ENCODE measurements at regions not wholly inside any gene's neighbourhood (a gene's known extent, or its start where the extent isn't known, plus 50 kb on each side); places are given as distances from the start of the nearest gene placed in this dataset.

DNA sequence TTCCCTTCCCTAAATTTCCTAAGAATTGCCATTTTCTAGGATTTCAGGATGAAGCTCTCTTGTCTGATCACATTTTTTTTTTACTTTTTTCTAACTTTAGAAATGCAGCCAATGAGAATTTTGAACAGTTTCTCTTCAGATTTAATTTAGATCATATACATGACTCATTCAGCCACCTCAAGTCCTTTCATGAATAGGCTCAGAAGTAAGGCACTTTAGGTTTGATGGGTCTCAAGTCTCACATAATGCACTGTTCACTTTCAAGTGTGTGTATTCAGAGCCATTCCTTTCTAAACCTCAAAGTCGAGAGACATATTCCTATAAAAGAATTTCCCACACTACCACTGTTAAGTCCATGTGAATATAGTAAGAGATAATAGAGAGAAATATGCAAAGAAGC, 614.1 kb upstream of the VRK2 start:
- no peak overlapping the region for H3K27ac ChIP-seq (ENCODE audit: insufficient read length, low read depth, low read length)
- H2AK5ac ChIP-seq (ENCODE audit: insufficient read length, low read length): no peak overlapping the region
- Mint-ChIP-seq H3K4me3 (no peak overlapping the region), H3K4me1 (no peaks in the 10 kb centered on the region), H3K27me3 (ENCODE audit: low read depth) (no peaks in the 10 kb centered on the region), H3K9me3 (no peaks in the 10 kb centered on the region), H3K36me3 (ENCODE audit: insufficient read depth in 1 of 3, low read depth in 3 of 3) (no peaks in the 10 kb centered on the region), H3K27ac (no peak overlapping the region; a peak in 1 of 7 replicates)
- no peak overlapping the region for H3K18ac ChIP-seq (ENCODE audit: insufficient read length, low read depth, low read length)
- H2BK20ac ChIP-seq (ENCODE audit: low read depth, low read length, poor library complexity, severe bottlenecking): no peak overlapping the region
- TF ChIP-seq CTCF (conservative IDR thresholded peaks at IDR 0.05): no peak
- no peak overlapping the region for H3T11ph ChIP-seq (ENCODE audit: low read length)
- H4K8ac ChIP-seq (replicated peaks; ENCODE audit: insufficient read length, low read depth, low read length): no peak overlapping the region
- no peak overlapping the region for H3K4me2 ChIP-seq (ENCODE audit: insufficient read depth, insufficient read length, low read length)
- H2BK5ac ChIP-seq (ENCODE audit: insufficient read length, low read length): no peak overlapping the region
- no peak overlapping the region for H3K23ac ChIP-seq (ENCODE audit: insufficient read length, low read depth, low read length)
- H3K23me2 ChIP-seq (ENCODE audit: insufficient read length, low read depth, low read length, poor library complexity, severe bottlenecking): no peaks in the 10 kb centered on the region
- H3K9me3 ChIP-seq (ENCODE audit: control insufficient read depth, low read depth, low read length): no peaks in the 10 kb centered on the region
- no peak overlapping the region for H4K91ac ChIP-seq (ENCODE audit: insufficient read length, low read depth, low read length)
- no peaks in the 10 kb centered on the region for H3K79me2 ChIP-seq (ENCODE audit: insufficient read depth, low read length)
- no peak overlapping the region for H3K9ac ChIP-seq (ENCODE audit: extremely low read depth, insufficient read length, low read length)
- no peak overlapping the region for H4K5ac ChIP-seq (ENCODE audit: insufficient read length, low read depth, low read length)
- H3K4me1 ChIP-seq (ENCODE audit: insufficient read depth, low read length): no peaks in the 10 kb centered on the region
- WGBS (ENCODE audit: extremely low coverage, insufficient read length, low lambda C conversion rate): no CpG with 5 or more reads among the region's 1 CpG
- no peaks in the 10 kb centered on the region for H4K20me1 ChIP-seq (ENCODE audit: control insufficient read depth, insufficient read depth, insufficient read length)
- H3K14ac ChIP-seq (ENCODE audit: insufficient read depth, low read length): no peak overlapping the region
- no peak overlapping the region for H2BK120ac ChIP-seq (ENCODE audit: low read depth, low read length, poor library complexity, severe bottlenecking)
- no peak overlapping the region for H3K56ac ChIP-seq (ENCODE audit: insufficient read length, low read depth, low read length)
- DNase-seq: no peak
- H2BK15ac ChIP-seq (ENCODE audit: low read depth, low read length): no peak overlapping the region
- H2AFZ ChIP-seq (ENCODE audit: low read length): no peak overlapping the region
- H3K79me1 ChIP-seq (ENCODE audit: insufficient read depth, low read depth, low read length, poor library complexity, severe bottlenecking): no peaks in the 10 kb centered on the region
- no peaks in the 10 kb centered on the region for H3K27me3 ChIP-seq (ENCODE audit: insufficient read depth, low read length)
- H2BK12ac ChIP-seq (ENCODE audit: insufficient read length, low read depth, low read length): no peak overlapping the region
- no peak overlapping the region for H3K4ac ChIP-seq (ENCODE audit: low read depth, low read length)

All from H9 (cell line).